ENCODE measurements at regions not wholly inside any gene's neighbourhood (a gene's known extent, or its start where the extent isn't known, plus 50 kb on each side); places are given as distances from the start of the nearest gene placed in this dataset.

- DNase-seq = no peak
- Mint-ChIP-seq H3K27me3 (ENCODE audit: unreplicated experiment) (no peaks in the 10 kb centered on the region), H3K36me3 (ENCODE audit: insufficient read depth, unreplicated experiment) (no peaks in the 10 kb centered on the region), H3K9me3 (ENCODE audit: low read depth, unreplicated experiment) (peaks cover 13% of the 10 kb centered on the region), H3K4me3 (ENCODE audit: low read depth, unreplicated experiment) (no peak overlapping the region), H3K4me1 (ENCODE audit: low read depth, unreplicated experiment) (no peaks in the 10 kb centered on the region), H3K27ac (ENCODE audit: unreplicated experiment) (no peak overlapping the region)
- TF ChIP-seq CTCF (IDR thresholded peaks at IDR 0.05; ENCODE audit: unreplicated experiment) = no peak
- BruUV-seq (replicated peaks) = no TSS peak
- intact Hi-C loops (cut with micrococcal nuclease; ENCODE audit: unreplicated experiment) = no loop called here
- CTCF ChIA-PET = no interaction called here
Observed at GRCh38 chr3:34449305-34449704, 650.9 kb downstream of the PDCD6IP start.

- no peaks in the 10 kb centered on the region for H3K4me1 Mint-ChIP-seq (ENCODE audit: low read depth, unreplicated experiment)
- CTCF ChIA-PET = no interaction called here
- intact Hi-C loops (cut with micrococcal nuclease; ENCODE audit: unreplicated experiment) = no loop called here
- no peak for DNase-seq
- H3K9me3 Mint-ChIP-seq (ENCODE audit: low read depth, unreplicated experiment) = peaks cover 10% of the 10 kb centered on the region
- no peaks in the 10 kb centered on the region for H3K27me3 Mint-ChIP-seq (ENCODE audit: unreplicated experiment)
- H3K36me3 Mint-ChIP-seq (ENCODE audit: insufficient read depth, unreplicated experiment) = no peaks in the 10 kb centered on the region
- no TSS peak for BruUV-seq (replicated peaks)
- TF ChIP-seq CTCF (IDR thresholded peaks at IDR 0.05; ENCODE audit: unreplicated experiment) = no peak
- H3K27ac Mint-ChIP-seq (ENCODE audit: unreplicated experiment) = no peak overlapping the region
- H3K4me3 Mint-ChIP-seq (ENCODE audit: low read depth, unreplicated experiment) = no peak overlapping the region
Observed at GRCh38 chr3:34463414-34463813, 665.0 kb downstream of the PDCD6IP start.

GRCh38 chr3:34464646-34465045 lies 666.2 kb downstream of the PDCD6IP start:
- H3K4me3 Mint-ChIP-seq (ENCODE audit: low read depth, unreplicated experiment) = no peak overlapping the region
- BruUV-seq (replicated peaks) = no TSS peak
- no peaks in the 10 kb centered on the region for H3K36me3 Mint-ChIP-seq (ENCODE audit: insufficient read depth, unreplicated experiment)
- CTCF ChIA-PET = no interaction called here
- no peaks in the 10 kb centered on the region for H3K27me3 Mint-ChIP-seq (ENCODE audit: unreplicated experiment)
- TF ChIP-seq CTCF (IDR thresholded peaks at IDR 0.05; ENCODE audit: unreplicated experiment) = no peak
- no peak overlapping the region for H3K27ac Mint-ChIP-seq (ENCODE audit: unreplicated experiment)
- no peaks in the 10 kb centered on the region for H3K4me1 Mint-ChIP-seq (ENCODE audit: low read depth, unreplicated experiment)
- DNase-seq = no peak
- H3K9me3 Mint-ChIP-seq (ENCODE audit: low read depth, unreplicated experiment) = peaks cover 9% of the 10 kb centered on the region
- intact Hi-C loops (cut with micrococcal nuclease; ENCODE audit: unreplicated experiment) = no loop called here

- no peak overlapping the region for H3K4me3 Mint-ChIP-seq (ENCODE audit: low read depth, unreplicated experiment)
- no TSS peak for BruUV-seq (replicated peaks)
- intact Hi-C loops (cut with micrococcal nuclease; ENCODE audit: unreplicated experiment) = no loop called here
- H3K4me1 Mint-ChIP-seq (ENCODE audit: low read depth, unreplicated experiment) = no peaks in the 10 kb centered on the region
- no peak for DNase-seq
- no peaks in the 10 kb centered on the region for H3K27me3 Mint-ChIP-seq (ENCODE audit: unreplicated experiment)
- no peaks in the 10 kb centered on the region for H3K36me3 Mint-ChIP-seq (ENCODE audit: insufficient read depth, unreplicated experiment)
- TF ChIP-seq CTCF (IDR thresholded peaks at IDR 0.05; ENCODE audit: unreplicated experiment) = no peak
- peaks cover 3% of the 10 kb centered on the region for H3K9me3 Mint-ChIP-seq (ENCODE audit: low read depth, unreplicated experiment)
- no peak overlapping the region for H3K27ac Mint-ChIP-seq (ENCODE audit: unreplicated experiment)
- CTCF ChIA-PET = no interaction called here
Observed at GRCh38 chr3:34475851-34476250, 677.4 kb downstream of the PDCD6IP start.

All from Calu3 (cell line).